Coronary artery (tissue), 2 donors: ENCODE measurements at regions not wholly inside any gene's neighbourhood (a gene's known extent, or its start where the extent isn't known, plus 50 kb on each side); places are given as distances from the start of the nearest gene placed in this dataset.

Experiments used
- DNase-seq: peaks from one replicate; pipeline ENCODE4 v3.0.0-alpha.2; 2017; ENCODE audit warnings: low spot score
- H3K27ac ChIP-seq, 2 donors: fragments of 200-600 bp; sonication (generic); one replicate each; pipeline ENCODE4 v1.5.1; 2016 to 2019
- H3K4me3 ChIP-seq: fragments of 200-600 bp; sonication (generic); 2 replicates; pipeline ENCODE4 v1.5.1; 2016; ENCODE audit warnings: mild to moderate bottlenecking, moderate library complexity
- TF ChIP-seq, protein P1 (sequence below): fragments of 200-600 bp; sonication (generic); IDR thresholded peaks from one replicate; pipeline ENCODE4 v1.5.1; 2019; ENCODE audit warnings: antibody characterized with exemption

DNA sequence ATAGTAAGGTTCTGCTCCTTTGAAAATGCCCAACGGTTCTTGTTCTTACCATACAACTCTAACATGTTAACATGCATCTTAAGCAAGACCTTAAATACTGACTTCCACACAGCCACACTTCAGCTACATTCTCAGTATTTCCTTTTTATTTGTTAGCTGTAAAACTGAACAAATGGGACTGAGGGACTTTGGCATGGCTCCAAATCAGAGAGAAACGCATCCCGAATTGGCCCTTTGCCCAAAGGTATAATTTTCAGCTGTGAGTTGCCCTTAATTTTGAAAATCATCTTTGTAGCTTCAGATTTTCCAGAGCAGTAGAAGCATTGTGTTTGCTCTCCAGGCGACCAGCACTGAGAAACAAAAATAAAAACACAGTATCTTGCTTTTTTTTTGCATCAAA, 56.4 kb downstream of the NEUROD6 start:
- H3K4me3 ChIP-seq = no peak overlapping the region
- TF ChIP-seq, protein P1, sequence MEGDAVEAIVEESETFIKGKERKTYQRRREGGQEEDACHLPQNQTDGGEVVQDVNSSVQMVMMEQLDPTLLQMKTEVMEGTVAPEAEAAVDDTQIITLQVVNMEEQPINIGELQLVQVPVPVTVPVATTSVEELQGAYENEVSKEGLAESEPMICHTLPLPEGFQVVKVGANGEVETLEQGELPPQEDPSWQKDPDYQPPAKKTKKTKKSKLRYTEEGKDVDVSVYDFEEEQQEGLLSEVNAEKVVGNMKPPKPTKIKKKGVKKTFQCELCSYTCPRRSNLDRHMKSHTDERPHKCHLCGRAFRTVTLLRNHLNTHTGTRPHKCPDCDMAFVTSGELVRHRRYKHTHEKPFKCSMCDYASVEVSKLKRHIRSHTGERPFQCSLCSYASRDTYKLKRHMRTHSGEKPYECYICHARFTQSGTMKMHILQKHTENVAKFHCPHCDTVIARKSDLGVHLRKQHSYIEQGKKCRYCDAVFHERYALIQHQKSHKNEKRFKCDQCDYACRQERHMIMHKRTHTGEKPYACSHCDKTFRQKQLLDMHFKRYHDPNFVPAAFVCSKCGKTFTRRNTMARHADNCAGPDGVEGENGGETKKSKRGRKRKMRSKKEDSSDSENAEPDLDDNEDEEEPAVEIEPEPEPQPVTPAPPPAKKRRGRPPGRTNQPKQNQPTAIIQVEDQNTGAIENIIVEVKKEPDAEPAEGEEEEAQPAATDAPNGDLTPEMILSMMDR = no peak
- H3K27ac ChIP-seq = no peak overlapping the region
- no peak for DNase-seq

DNA sequence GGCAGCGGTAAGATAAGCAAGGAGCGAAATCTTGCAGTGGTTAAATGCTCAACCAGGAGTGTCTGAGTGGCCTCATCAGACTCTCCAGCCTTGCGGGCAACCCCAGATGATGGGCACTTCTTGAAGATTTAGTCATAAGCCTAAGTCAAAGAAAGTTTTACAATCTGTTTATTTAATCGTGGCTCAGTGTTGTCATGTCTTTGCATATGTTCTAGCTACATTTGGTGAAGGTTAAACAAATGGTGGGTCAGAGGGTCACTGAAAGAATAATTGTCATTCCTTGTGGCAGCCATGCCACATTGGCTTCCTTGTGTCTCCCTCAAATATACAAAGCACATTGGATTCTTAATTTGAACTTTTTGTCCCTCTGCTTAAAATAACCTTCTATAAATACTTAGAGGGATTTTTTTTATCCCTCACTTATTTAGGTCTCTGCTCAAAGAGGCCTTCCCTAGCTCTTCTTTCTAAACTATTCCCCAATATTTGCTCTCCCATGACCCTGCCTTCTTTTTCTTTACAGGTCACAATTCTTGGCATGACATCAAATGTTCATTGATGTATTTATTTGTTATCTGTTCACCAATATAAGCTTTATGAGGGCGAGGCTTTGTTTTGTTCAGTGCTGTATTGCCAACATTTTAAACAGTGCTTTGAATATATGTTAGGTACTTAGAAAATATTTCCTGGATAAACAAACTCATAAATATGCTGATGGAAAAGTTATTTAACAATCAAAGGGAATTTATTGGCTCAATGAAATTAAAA, 68.7 kb downstream of the NEUROD6 start:
- no peak overlapping the region for H3K4me3 ChIP-seq
- no peak for DNase-seq
- no peak overlapping the region for H3K27ac ChIP-seq
- TF ChIP-seq, protein P1 = no peak

DNA sequence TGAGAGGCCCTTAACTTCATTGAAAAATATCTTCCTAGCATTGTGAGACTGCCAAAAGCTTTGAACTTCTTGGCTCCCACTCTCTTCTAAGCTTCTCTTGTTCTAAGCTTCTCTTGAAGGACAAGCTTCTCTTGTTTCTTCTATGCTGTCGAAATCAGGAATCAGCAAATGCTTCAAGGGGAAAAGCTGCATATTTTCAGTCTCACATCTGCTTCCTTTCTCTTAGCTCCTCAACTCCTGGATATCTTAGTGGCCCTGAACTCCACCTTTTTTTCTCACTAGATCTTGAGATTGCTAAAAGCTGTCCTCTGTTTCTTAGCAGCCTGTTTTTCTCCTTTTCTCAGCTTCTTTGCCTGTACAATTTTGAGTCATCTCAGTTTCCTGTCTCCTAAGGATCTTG, 73.0 kb downstream of the NEUROD6 start:
- TF ChIP-seq, protein P1 = no peak
- DNase-seq = no peak
- Histone ChIP-seq H3K4me3 (no peak overlapping the region), H3K27ac (no peak overlapping the region)

DNA sequence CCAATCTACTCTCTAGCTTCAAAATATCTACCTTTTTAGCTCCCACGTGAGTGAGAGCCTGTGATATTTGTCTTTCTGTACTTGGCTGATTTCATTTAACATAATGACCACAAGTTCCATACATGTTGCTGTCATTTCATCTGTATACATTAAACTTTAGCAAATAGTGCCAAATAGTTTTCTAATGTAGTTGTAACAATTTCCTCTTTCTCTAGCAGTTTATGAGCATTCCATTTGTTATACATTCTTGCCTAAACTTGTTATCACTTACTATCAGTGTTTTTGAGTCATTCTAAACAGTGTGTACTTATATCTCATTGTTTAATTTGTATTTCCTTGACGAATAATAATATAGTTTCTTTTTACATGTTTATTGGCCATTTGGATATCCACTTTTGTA, 77.2 kb downstream of the NEUROD6 start:
- no peak for DNase-seq
- no peak overlapping the region for H3K4me3 ChIP-seq
- H3K27ac ChIP-seq = no peak overlapping the region
- TF ChIP-seq, protein P1 = no peak

DNA sequence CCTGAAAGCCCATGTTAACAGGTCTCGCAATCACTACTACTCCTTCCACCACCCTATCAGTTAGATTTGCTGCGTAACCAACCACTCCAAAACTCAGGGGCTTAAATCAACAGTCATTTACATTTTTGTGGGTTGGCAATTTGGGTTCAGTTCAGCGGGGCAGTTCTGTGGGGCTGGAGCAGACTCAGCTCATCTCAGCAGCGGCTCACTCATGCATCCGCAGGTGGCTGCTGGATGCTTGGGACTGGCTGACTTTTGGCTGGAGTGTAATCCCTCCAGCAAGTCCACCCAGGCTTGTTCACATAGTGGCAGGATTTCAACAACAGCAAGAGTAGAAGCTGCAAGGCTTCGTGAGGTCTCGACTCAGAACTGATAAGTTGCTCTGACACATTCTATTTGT, 79.2 kb downstream of the NEUROD6 start:
- Histone ChIP-seq H3K4me3 (no peak overlapping the region), H3K27ac (no peak overlapping the region)
- no peak for DNase-seq
- TF ChIP-seq, protein P1 = no peak

DNA sequence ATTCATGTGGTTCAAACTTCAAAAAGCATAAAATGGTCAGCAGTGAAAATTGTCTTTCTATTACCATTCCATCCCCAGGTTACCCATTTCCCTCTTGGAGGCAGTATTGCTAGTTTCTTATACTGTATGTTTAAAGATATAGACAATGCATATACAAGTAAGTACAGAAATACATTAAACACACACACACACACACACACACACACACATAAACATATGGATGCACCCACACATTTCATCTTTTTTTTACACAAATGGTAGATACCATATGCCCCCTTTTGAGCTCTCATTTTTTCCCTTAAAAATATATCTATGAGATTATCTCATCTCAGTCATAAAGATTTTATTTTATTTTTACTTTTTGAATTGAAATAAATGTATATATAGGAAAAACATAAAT, 79.7 kb downstream of the NEUROD6 start:
- no peak for DNase-seq
- TF ChIP-seq, protein P1 = no peak
- H3K27ac ChIP-seq = no peak overlapping the region
- H3K4me3 ChIP-seq = no peak overlapping the region

DNA sequence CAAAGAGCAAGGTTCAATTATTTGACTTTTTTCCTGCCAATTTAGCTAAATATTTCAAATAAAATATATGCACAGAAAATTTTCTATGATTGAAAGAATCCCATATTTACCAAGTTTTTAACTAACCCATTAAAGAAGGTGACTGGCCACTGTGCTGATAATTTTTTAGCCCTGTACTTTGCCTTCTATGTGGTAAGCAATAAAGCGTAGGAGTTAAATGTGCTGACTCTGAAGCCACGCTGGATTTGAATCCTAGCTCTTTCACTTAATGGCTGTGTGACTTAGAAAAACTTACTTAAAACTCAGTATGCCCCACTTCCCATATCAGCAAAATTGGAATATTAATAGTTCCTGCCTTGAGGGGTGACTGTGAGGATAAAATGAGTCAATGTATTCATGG, 82.1 kb downstream of the NEUROD6 start:
- no peak for DNase-seq
- H3K27ac ChIP-seq = no peak overlapping the region
- H3K4me3 ChIP-seq = no peak overlapping the region
- TF ChIP-seq, protein P1 = no peak
